Immature natural killer cell (primary cell): ENCODE measurements at regions not wholly inside any gene's neighbourhood (a gene's known extent, or its start where the extent isn't known, plus 50 kb on each side); places are given as distances from the start of the nearest gene placed in this dataset.
A peak's percentile ranks its signal among the peaks of the same experiment; 100 is the strongest.

Experiments used
- DNase-seq, 3 donors: peaks; one replicate each; pipeline ENCODE4 v3.0.0; 2022; ENCODE audit warnings: mixed read lengths in 1 of 3
- H3K27ac Mint-ChIP-seq, 6 donors: one replicate each; pipeline ENCODE4 v1.8.0; 2020; ENCODE audit warnings: mixed read lengths in 6 of 6, mild to moderate bottlenecking in 5 of 6, inconsistent platforms in 4 of 6, moderate library complexity in 3 of 6
- H3K27me3 Mint-ChIP-seq, 3 donors: one replicate each; pipeline ENCODE4 v1.8.0; 2020 to 2021; ENCODE audit warnings: low read depth in 3 of 3, mild to moderate bottlenecking in 3 of 3, mixed read lengths in 3 of 3, moderate library complexity in 3 of 3, inconsistent platforms in 1 of 3
- H3K36me3 Mint-ChIP-seq, 3 donors: one replicate each; pipeline ENCODE4 v1.8.0; 2020; ENCODE audit warnings: mixed read lengths in 3 of 3, inconsistent platforms in 2 of 3, mild to moderate bottlenecking in 2 of 3
- H3K4me1 Mint-ChIP-seq, 2 donors: one replicate each; pipeline ENCODE4 v1.8.0; 2020; ENCODE audit warnings: inconsistent platforms in 2 of 2, mild to moderate bottlenecking in 2 of 2, mixed read lengths in 2 of 2, moderate library complexity in 1 of 2
- H3K4me3 Mint-ChIP-seq, 5 donors: one replicate each; pipeline ENCODE4 v1.8.0; 2020; ENCODE audit warnings: mild to moderate bottlenecking in 5 of 5, mixed read lengths in 5 of 5, inconsistent platforms in 3 of 5, moderate library complexity in 3 of 5
- H3K9me3 Mint-ChIP-seq, 6 donors: one replicate each; pipeline ENCODE4 v1.8.0; 2020; ENCODE audit warnings: mild to moderate bottlenecking in 6 of 6, mixed read lengths in 6 of 6, inconsistent platforms in 4 of 6, moderate library complexity in 3 of 6

- Mint-ChIP-seq H3K27me3 (no peaks in the 10 kb centered on the region), H3K9me3 (peaks cover 7 to 10% (median 9%) of the 10 kb centered on the region in 6 donors), H3K4me3 (no peak overlapping the region), H3K27ac (peak overlapping the region in 2 of 6 donors; percentile 14 to 47), H3K36me3 (peaks cover 6 to 19% (median 19%) of the 10 kb centered on the region in 3 donors), H3K4me1 (peaks cover 8 to 20% of the 10 kb centered on the region in 2 donors)
- DNase-seq, result no peak
Measured at GRCh38 chr22:49599691-49600455, 227.8 kb downstream of the BRD1 start.

GRCh38 chr22:49599039-49599438, 228.6 kb downstream of the BRD1 start:
- H3K4me3 Mint-ChIP-seq, result no peak overlapping the region
- DNase-seq, result no peak
- H3K27me3 Mint-ChIP-seq, result peaks cover 0 to under 1% (median 0%) of the 10 kb centered on the region in 3 donors
- no peak overlapping the region for H3K27ac Mint-ChIP-seq
- peaks cover 0 to 2% (median under 1%) of the 10 kb centered on the region in 6 donors for H3K9me3 Mint-ChIP-seq
- peaks cover 8 to 22% of the 10 kb centered on the region in 2 donors for H3K4me1 Mint-ChIP-seq
- H3K36me3 Mint-ChIP-seq, result peaks cover 0 to 11% (median 10%) of the 10 kb centered on the region in 3 donors

GRCh38 chr22:49598338-49598737, 229.3 kb downstream of the BRD1 start:
- peaks cover 0 to 6% (median 4%) of the 10 kb centered on the region in 3 donors for H3K36me3 Mint-ChIP-seq
- peaks cover 8 to 20% of the 10 kb centered on the region in 2 donors for H3K4me1 Mint-ChIP-seq
- no peaks in the 10 kb centered on the region for H3K9me3 Mint-ChIP-seq
- H3K27me3 Mint-ChIP-seq, result peaks cover 0 to 1% (median 0%) of the 10 kb centered on the region in 3 donors
- DNase-seq, result no peak
- H3K27ac Mint-ChIP-seq, result no peak overlapping the region
- no peak overlapping the region for H3K4me3 Mint-ChIP-seq

GRCh38 chr22:49597428-49598039, 230.1 kb downstream of the BRD1 start:
- no peak overlapping the region for H3K27ac Mint-ChIP-seq
- H3K4me1 Mint-ChIP-seq, result peaks cover 8 to 20% of the 10 kb centered on the region in 2 donors
- H3K9me3 Mint-ChIP-seq, result no peaks in the 10 kb centered on the region
- DNase-seq, result no peak
- H3K4me3 Mint-ChIP-seq, result no peak overlapping the region
- H3K27me3 Mint-ChIP-seq, result peaks cover 0 to 1% (median 0%) of the 10 kb centered on the region in 3 donors
- no peaks in the 10 kb centered on the region for H3K36me3 Mint-ChIP-seq

- no peaks in the 10 kb centered on the region for H3K9me3 Mint-ChIP-seq
Measured at GRCh38 chr22:49595465-49596078, 232.1 kb downstream of the BRD1 start.

GRCh38 chr22:49594078-49594477, 233.6 kb downstream of the BRD1 start:
- Mint-ChIP-seq H3K36me3 (no peaks in the 10 kb centered on the region), H3K27me3 (peaks cover 0 to 1% (median 0%) of the 10 kb centered on the region in 3 donors), H3K9me3 (no peaks in the 10 kb centered on the region), H3K4me3 (no peak overlapping the region), H3K27ac (no peak overlapping the region), H3K4me1 (peaks cover 0 to 4% of the 10 kb centered on the region in 2 donors)
- DNase-seq, result no peak

More at GRCh38 chr22:49595465-49596078, 232.1 kb downstream of the BRD1 start:
- no peak for DNase-seq
- H3K4me1 Mint-ChIP-seq, result peaks cover 4 to 11% of the 10 kb centered on the region in 2 donors
- H3K27ac Mint-ChIP-seq, result no peak overlapping the region
- peaks cover 0 to 1% (median 0%) of the 10 kb centered on the region in 3 donors for H3K27me3 Mint-ChIP-seq
- H3K36me3 Mint-ChIP-seq, result no peaks in the 10 kb centered on the region
- H3K4me3 Mint-ChIP-seq, result no peak overlapping the region

- Mint-ChIP-seq H3K4me1 (peaks cover 0 to 4% of the 10 kb centered on the region in 2 donors), H3K27ac (no peak overlapping the region), H3K4me3 (no peak overlapping the region), H3K36me3 (no peaks in the 10 kb centered on the region), H3K27me3 (peaks cover 0 to 3% (median 0%) of the 10 kb centered on the region in 3 donors), H3K9me3 (no peaks in the 10 kb centered on the region)
- DNase-seq, result no peak
Measured at GRCh38 chr22:49593509-49593908, 234.2 kb downstream of the BRD1 start.

GRCh38 chr22:49592780-49593501, 234.7 kb downstream of the BRD1 start:
- no peak for DNase-seq
- Mint-ChIP-seq H3K36me3 (no peaks in the 10 kb centered on the region), H3K9me3 (no peaks in the 10 kb centered on the region), H3K27ac (no peak overlapping the region), H3K27me3 (peaks cover 0 to 3% (median 0%) of the 10 kb centered on the region in 3 donors), H3K4me1 (peaks cover 0 to 4% of the 10 kb centered on the region in 2 donors), H3K4me3 (no peak overlapping the region)

GRCh38 chr22:49590851-49591445, 236.7 kb downstream of the BRD1 start:
- DNase-seq, result no peak
- no peak overlapping the region for H3K27ac Mint-ChIP-seq
- no peaks in the 10 kb centered on the region for H3K9me3 Mint-ChIP-seq
- no peaks in the 10 kb centered on the region for H3K36me3 Mint-ChIP-seq
- H3K4me1 Mint-ChIP-seq, result peaks cover 0 to 6% of the 10 kb centered on the region in 2 donors
- peaks cover 0 to 6% (median 2%) of the 10 kb centered on the region in 3 donors for H3K27me3 Mint-ChIP-seq
- no peak overlapping the region for H3K4me3 Mint-ChIP-seq

GRCh38 chr22:49590381-49590780, 237.3 kb downstream of the BRD1 start:
- H3K27me3 Mint-ChIP-seq, result peaks cover 0 to 6% (median 2%) of the 10 kb centered on the region in 3 donors
- peaks cover 0 to 6% of the 10 kb centered on the region in 2 donors for H3K4me1 Mint-ChIP-seq
- no peak overlapping the region for H3K4me3 Mint-ChIP-seq
- DNase-seq, result no peak
- H3K36me3 Mint-ChIP-seq, result no peaks in the 10 kb centered on the region
- no peak overlapping the region for H3K27ac Mint-ChIP-seq
- H3K9me3 Mint-ChIP-seq, result no peaks in the 10 kb centered on the region

GRCh38 chr22:49589811-49590210, 237.9 kb downstream of the BRD1 start:
- no peak overlapping the region for H3K27ac Mint-ChIP-seq
- no peak for DNase-seq
- H3K9me3 Mint-ChIP-seq, result no peaks in the 10 kb centered on the region
- peaks cover 0 to 6% (median 5%) of the 10 kb centered on the region in 3 donors for H3K27me3 Mint-ChIP-seq
- no peaks in the 10 kb centered on the region for H3K36me3 Mint-ChIP-seq
- H3K4me3 Mint-ChIP-seq, result no peak overlapping the region
- peaks cover 0 to 5% of the 10 kb centered on the region in 2 donors for H3K4me1 Mint-ChIP-seq

GRCh38 chr22:49589301-49589700, 238.4 kb downstream of the BRD1 start:
- H3K27ac Mint-ChIP-seq, result no peak overlapping the region
- no peak overlapping the region for H3K4me3 Mint-ChIP-seq
- H3K9me3 Mint-ChIP-seq, result no peaks in the 10 kb centered on the region
- peaks cover 0 to 6% (median 5%) of the 10 kb centered on the region in 3 donors for H3K27me3 Mint-ChIP-seq
- H3K4me1 Mint-ChIP-seq, result peaks cover 0 to 3% of the 10 kb centered on the region in 2 donors
- DNase-seq, result no peak
- no peaks in the 10 kb centered on the region for H3K36me3 Mint-ChIP-seq

GRCh38 chr22:49588739-49589138, 238.9 kb downstream of the BRD1 start:
- H3K36me3 Mint-ChIP-seq, result peaks cover 0 to under 1% (median 0%) of the 10 kb centered on the region in 3 donors
- H3K27me3 Mint-ChIP-seq, result peaks cover 0 to 5% (median 5%) of the 10 kb centered on the region in 3 donors
- no peaks in the 10 kb centered on the region for H3K9me3 Mint-ChIP-seq
- DNase-seq, result no peak
- no peak overlapping the region for H3K4me3 Mint-ChIP-seq
- H3K4me1 Mint-ChIP-seq, result peaks cover 0 to 3% of the 10 kb centered on the region in 2 donors
- peak overlapping the region in 1 of 6 donors; percentile 53 for H3K27ac Mint-ChIP-seq
